ENCODE measurements at regions not wholly inside any gene's neighbourhood (a gene's known extent, or its start where the extent isn't known, plus 50 kb on each side); places are given as distances from the start of the nearest gene placed in this dataset.

- no peaks in the 10 kb centered on the region for H4K20me1 ChIP-seq (ENCODE audit: insufficient read depth, low read length)
- no peaks in the 10 kb centered on the region for H3K9me3 ChIP-seq (replicated peaks in 1 of 2; ENCODE audit: control insufficient read depth in 1 of 2, insufficient read depth in 1 of 2, low read length in 2 of 2)
- 80% methylated on average over 1 of the region's 2 CpGs for WGBS (ENCODE audit: insufficient coverage)
- intact Hi-C loops (cut with micrococcal nuclease): no loop called here
- no peaks in the 10 kb centered on the region for H3K79me2 ChIP-seq (ENCODE audit: insufficient read depth, low read length)
- H3K4me1 ChIP-seq (ENCODE audit: control insufficient read depth in 1 of 2, insufficient read depth in 2 of 2, low read length in 2 of 2): no peaks in the 10 kb centered on the region
- no peak for DNase-seq
- Mint-ChIP-seq H3K27ac (no peak overlapping the region), H3K9me3 (peaks cover 2 to 5% (median 4%) of the 10 kb centered on the region in 7 donors), H3K4me3 (no peak overlapping the region), H3K36me3 (no peaks in the 10 kb centered on the region), H3K4me1 (no peaks in the 10 kb centered on the region), H3K27me3 (ENCODE audit: low read depth in 3 of 3) (peaks cover 0 to 2% (median 0%) of the 10 kb centered on the region in 3 donors)
- no peaks in the 10 kb centered on the region for H3K36me3 ChIP-seq (replicated peaks in 1 of 2; ENCODE audit: control insufficient read depth in 1 of 2, insufficient read depth in 2 of 2, low read length in 2 of 2)
- H3K4me2 ChIP-seq (replicated peaks; ENCODE audit: extremely low read depth, low read length, poor library complexity, severe bottlenecking): no peak overlapping the region
- no peak overlapping the region for H2AFZ ChIP-seq (ENCODE audit: insufficient read depth, low read depth, low read length, poor library complexity, severe bottlenecking)
- TF ChIP-seq, protein P1, sequence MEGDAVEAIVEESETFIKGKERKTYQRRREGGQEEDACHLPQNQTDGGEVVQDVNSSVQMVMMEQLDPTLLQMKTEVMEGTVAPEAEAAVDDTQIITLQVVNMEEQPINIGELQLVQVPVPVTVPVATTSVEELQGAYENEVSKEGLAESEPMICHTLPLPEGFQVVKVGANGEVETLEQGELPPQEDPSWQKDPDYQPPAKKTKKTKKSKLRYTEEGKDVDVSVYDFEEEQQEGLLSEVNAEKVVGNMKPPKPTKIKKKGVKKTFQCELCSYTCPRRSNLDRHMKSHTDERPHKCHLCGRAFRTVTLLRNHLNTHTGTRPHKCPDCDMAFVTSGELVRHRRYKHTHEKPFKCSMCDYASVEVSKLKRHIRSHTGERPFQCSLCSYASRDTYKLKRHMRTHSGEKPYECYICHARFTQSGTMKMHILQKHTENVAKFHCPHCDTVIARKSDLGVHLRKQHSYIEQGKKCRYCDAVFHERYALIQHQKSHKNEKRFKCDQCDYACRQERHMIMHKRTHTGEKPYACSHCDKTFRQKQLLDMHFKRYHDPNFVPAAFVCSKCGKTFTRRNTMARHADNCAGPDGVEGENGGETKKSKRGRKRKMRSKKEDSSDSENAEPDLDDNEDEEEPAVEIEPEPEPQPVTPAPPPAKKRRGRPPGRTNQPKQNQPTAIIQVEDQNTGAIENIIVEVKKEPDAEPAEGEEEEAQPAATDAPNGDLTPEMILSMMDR (IDR thresholded peaks at IDR 0.05): no peak
- no peak overlapping the region for H3K9ac ChIP-seq (ENCODE audit: insufficient read depth, low read length, poor library complexity, severe bottlenecking)
- no peak overlapping the region for H3K27ac ChIP-seq (ENCODE audit: low read depth in 1 of 2, low read length in 2 of 2)
- no peak overlapping the region for H3K4me3 ChIP-seq (replicated peaks in 1 of 3; ENCODE audit: low read depth in 2 of 3, low read length in 3 of 3)
- H3K27me3 ChIP-seq (ENCODE audit: control insufficient read depth in 2 of 2, insufficient read depth in 2 of 2, low read length in 2 of 2): no peaks in the 10 kb centered on the region
These were observed 334.7 kb downstream of the BMP4 start for GRCh38 chr14:53621921-53622320.

- Mint-ChIP-seq H3K4me3 (no peak overlapping the region), H3K36me3 (no peaks in the 10 kb centered on the region), H3K9me3 (peaks cover 3 to 6% (median 4%) of the 10 kb centered on the region in 7 donors), H3K27me3 (ENCODE audit: low read depth in 3 of 3) (peaks cover 0 to 2% (median 0%) of the 10 kb centered on the region in 3 donors), H3K4me1 (no peaks in the 10 kb centered on the region), H3K27ac (no peak overlapping the region)
- Histone ChIP-seq H2AFZ (ENCODE audit: insufficient read depth, low read depth, low read length, poor library complexity, severe bottlenecking) (no peak overlapping the region), H3K79me2 (ENCODE audit: insufficient read depth, low read length) (no peaks in the 10 kb centered on the region), H4K20me1 (ENCODE audit: insufficient read depth, low read length) (no peaks in the 10 kb centered on the region), H3K27ac (ENCODE audit: low read depth in 1 of 2, low read length in 2 of 2) (no peak overlapping the region), H3K9ac (ENCODE audit: insufficient read depth, low read length, poor library complexity, severe bottlenecking) (no peak overlapping the region), H3K4me1 (ENCODE audit: control insufficient read depth in 1 of 2, insufficient read depth in 2 of 2, low read length in 2 of 2) (no peaks in the 10 kb centered on the region), H3K4me2 (replicated peaks; ENCODE audit: extremely low read depth, low read length, poor library complexity, severe bottlenecking) (no peak overlapping the region), H3K27me3 (ENCODE audit: control insufficient read depth in 2 of 2, insufficient read depth in 2 of 2, low read length in 2 of 2) (no peaks in the 10 kb centered on the region), H3K36me3 (replicated peaks in 1 of 2; ENCODE audit: control insufficient read depth in 1 of 2, insufficient read depth in 2 of 2, low read length in 2 of 2) (no peaks in the 10 kb centered on the region), H3K4me3 (replicated peaks in 1 of 3; ENCODE audit: low read depth in 2 of 3, low read length in 3 of 3) (no peak overlapping the region), H3K9me3 (replicated peaks in 1 of 2; ENCODE audit: control insufficient read depth in 1 of 2, insufficient read depth in 1 of 2, low read length in 2 of 2) (no peaks in the 10 kb centered on the region)
- WGBS (ENCODE audit: insufficient coverage): 90% methylated on average over 2 of the region's 3 CpGs
- TF ChIP-seq, protein P1 (IDR thresholded peaks at IDR 0.05): no peak
- no peak for DNase-seq
- intact Hi-C loops (cut with micrococcal nuclease): no loop called here
These were observed 335.2 kb downstream of the BMP4 start for GRCh38 chr14:53621433-53621832.

All from CD14-positive monocyte (primary cell).